Naive thymus-derived CD8-positive, alpha-beta T cell (primary cell): ENCODE measurements at regions not wholly inside any gene's neighbourhood (a gene's known extent, or its start where the extent isn't known, plus 50 kb on each side); places are given as distances from the start of the nearest gene placed in this dataset.
A peak's percentile ranks its signal among the peaks of the same experiment; 100 is the strongest.

Source experiments
- ATAC-seq, 2 donors: fragments of 150-1000 bp; cut with Tn5 transposase in 1 of 2; sonication (Bioruptor Pico), chemical (Tn5 transposase) in 1 of 2; 1 replicate in 1 of 2; 2 replicates in 1 of 2; pipeline ENCODE4 v1.10.0; 2021; ENCODE audit warnings: mild to moderate bottlenecking in 2 of 2, moderate library complexity in 2 of 2
- POLR2A ChIA-PET: fragments of 350-600 bp; sonication (Branson Sonifier 250); formaldehyde crosslinking; loops from one replicate; lab custom pipeline; 2021; ENCODE audit warnings: antibody characterized with exemption; lab: Charles Lee
- DNase-seq, 10 donors: peaks; one replicate each; pipeline versions ENCODE4 v3.0.0 to v3.0.0-alpha.2; 2020 to 2022
- H3K27ac Mint-ChIP-seq, 10 donors: one replicate each; pipeline ENCODE4 v1.8.0; 2020 to 2022; ENCODE audit warnings: mild to moderate bottlenecking in 10 of 10, mixed read lengths in 10 of 10, moderate library complexity in 4 of 10, inconsistent platforms in 1 of 10
- H3K27me3 Mint-ChIP-seq, 5 donors: one replicate each; pipeline ENCODE4 v1.8.0; 2021 to 2022; ENCODE audit warnings: mixed read lengths in 5 of 5
- H3K36me3 Mint-ChIP-seq, 3 donors: one replicate each; pipeline ENCODE4 v1.8.0; 2020 to 2022; ENCODE audit warnings: mixed read lengths in 3 of 3, mild to moderate bottlenecking in 2 of 3, inconsistent platforms in 1 of 3
- H3K4me1 Mint-ChIP-seq, 4 donors: one replicate each; pipeline ENCODE4 v1.8.0; 2021 to 2022; ENCODE audit warnings: mixed read lengths in 4 of 4
- H3K4me3 Mint-ChIP-seq, 10 donors: one replicate each; pipeline ENCODE4 v1.8.0; 2020 to 2022; ENCODE audit warnings: mild to moderate bottlenecking in 10 of 10, mixed read lengths in 10 of 10, moderate library complexity in 6 of 10, inconsistent platforms in 1 of 10
- H3K9me3 Mint-ChIP-seq, 9 donors: one replicate each; pipeline ENCODE4 v1.8.0; 2020 to 2022; ENCODE audit warnings: mixed read lengths in 9 of 9, mild to moderate bottlenecking in 3 of 9, inconsistent platforms in 1 of 9, moderate library complexity in 1 of 9

DNA sequence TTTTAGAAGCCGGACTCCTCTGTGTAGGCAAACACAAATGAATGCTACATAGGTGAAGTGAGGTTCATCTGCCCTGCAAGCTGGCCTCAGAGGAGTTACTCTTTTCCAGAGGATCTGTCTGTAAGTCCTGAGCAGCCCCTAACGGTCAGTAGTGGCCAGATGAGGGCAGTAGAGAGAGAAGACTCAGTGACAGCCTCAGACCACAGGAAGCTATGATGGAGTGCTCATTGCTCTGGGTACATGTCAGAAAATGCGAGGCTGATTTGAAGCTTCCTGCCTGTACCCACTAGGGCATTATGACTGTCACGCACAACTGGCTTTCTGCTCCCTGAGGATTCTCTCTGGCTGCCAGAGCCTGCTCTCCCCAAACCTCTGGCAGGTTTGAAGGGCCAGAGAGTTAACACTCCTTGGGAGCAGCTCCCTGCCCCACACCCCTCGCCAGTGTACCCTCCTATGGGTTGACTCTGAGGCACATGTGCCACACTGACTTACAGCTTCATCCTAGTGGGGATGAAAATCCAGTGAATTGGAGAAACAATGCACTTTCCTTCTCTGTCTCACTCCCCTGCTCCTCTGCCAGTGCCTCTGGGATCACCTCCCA is 141.5 kb downstream of the GABRG2 start:
- Mint-ChIP-seq H3K27me3 (peaks cover 0 to 2% (median 0%) of the 10 kb centered on the region in 5 donors), H3K4me3 (no peak overlapping the region), H3K27ac (no peak overlapping the region), H3K4me1 (peaks cover 0 to 1% (median 0%) of the 10 kb centered on the region in 4 donors), H3K9me3 (peaks cover 0 to 10% (median 4%) of the 10 kb centered on the region in 9 donors), H3K36me3 (no peaks in the 10 kb centered on the region)
- POLR2A ChIA-PET = no interaction called here
- DNase-seq (no peak), ATAC-seq (no peak)

- H3K27ac Mint-ChIP-seq = no peak overlapping the region
- ATAC-seq (no peak), DNase-seq (no peak)
- no peaks in the 10 kb centered on the region for H3K36me3 Mint-ChIP-seq
- H3K27me3 Mint-ChIP-seq = no peaks in the 10 kb centered on the region
- POLR2A ChIA-PET = no interaction called here
- peaks cover 0 to 17% (median 2%) of the 10 kb centered on the region in 9 donors for H3K9me3 Mint-ChIP-seq
- H3K4me1 Mint-ChIP-seq = peaks cover 0 to 1% (median 0%) of the 10 kb centered on the region in 4 donors
- no peak overlapping the region for H3K4me3 Mint-ChIP-seq
These were observed 147.0 kb downstream of the GABRG2 start for GRCh38 chr5:162214551-162214950.

DNA sequence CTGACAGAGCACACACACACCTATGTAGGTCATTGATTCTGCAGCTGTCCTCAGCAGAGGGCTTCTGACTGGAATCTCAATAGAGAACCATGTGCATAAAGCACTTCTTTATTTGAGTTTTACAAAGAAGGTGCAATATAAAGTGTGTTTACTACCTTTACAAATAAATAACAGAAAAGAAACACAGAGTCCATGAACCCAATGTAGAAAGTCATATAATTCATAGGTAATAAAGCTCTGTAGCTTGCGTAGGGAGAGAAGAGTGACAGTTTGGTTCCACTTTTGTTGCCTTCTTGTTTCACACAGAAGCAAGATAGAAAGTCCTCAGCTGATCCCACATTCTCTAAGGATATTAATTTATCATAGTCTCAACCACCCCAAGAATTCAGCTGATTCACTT is 149.5 kb downstream of the GABRG2 start:
- Mint-ChIP-seq H3K4me3 (no peak overlapping the region), H3K4me1 (peaks cover 0 to 1% (median 0%) of the 10 kb centered on the region in 4 donors), H3K9me3 (peaks cover 0 to 17% (median 4%) of the 10 kb centered on the region in 9 donors), H3K27me3 (no peaks in the 10 kb centered on the region), H3K36me3 (peaks cover 0 to 4% (median 0%) of the 10 kb centered on the region in 3 donors), H3K27ac (no peak overlapping the region)
- ATAC-seq = no peak
- DNase-seq = no peak
- POLR2A ChIA-PET = no interaction called here

- Mint-ChIP-seq H3K27me3 (no peaks in the 10 kb centered on the region), H3K4me3 (no peak overlapping the region), H3K27ac (no peak overlapping the region), H3K4me1 (no peaks in the 10 kb centered on the region), H3K9me3 (peaks cover under 1 to 20% (median 6%) of the 10 kb centered on the region in 9 donors), H3K36me3 (peaks cover 0 to 7% (median 0%) of the 10 kb centered on the region in 3 donors)
- ATAC-seq (no peak), DNase-seq (no peak)
- POLR2A ChIA-PET = no interaction called here
These were observed 154.3 kb downstream of the GABRG2 start for GRCh38 chr5:162221910-162222309.

GRCh38 chr5:162227075-162227474 is 159.5 kb downstream of the GABRG2 start:
- DNase-seq (no peak), ATAC-seq (no peak)
- POLR2A ChIA-PET = no interaction called here
- H3K9me3 Mint-ChIP-seq = peaks cover 0 to 20% (median 8%) of the 10 kb centered on the region in 9 donors
- no peaks in the 10 kb centered on the region for H3K27me3 Mint-ChIP-seq
- no peak overlapping the region for H3K27ac Mint-ChIP-seq
- no peak overlapping the region for H3K4me3 Mint-ChIP-seq
- peaks cover 0 to 2% (median 0%) of the 10 kb centered on the region in 3 donors for H3K36me3 Mint-ChIP-seq
- no peaks in the 10 kb centered on the region for H3K4me1 Mint-ChIP-seq

- Mint-ChIP-seq H3K4me3 (no peak overlapping the region), H3K27ac (no peak overlapping the region), H3K9me3 (peaks cover 0 to 21% (median 5%) of the 10 kb centered on the region in 9 donors), H3K27me3 (no peaks in the 10 kb centered on the region), H3K36me3 (no peaks in the 10 kb centered on the region), H3K4me1 (no peaks in the 10 kb centered on the region)
- ATAC-seq (no peak), DNase-seq (no peak)
- POLR2A ChIA-PET = no interaction called here
These were observed 162.8 kb downstream of the GABRG2 start for GRCh38 chr5:162230348-162230747.

GRCh38 chr5:162231522-162231921 is 163.9 kb downstream of the GABRG2 start:
- peaks cover 0 to 23% (median 8%) of the 10 kb centered on the region in 9 donors for H3K9me3 Mint-ChIP-seq
- H3K27ac Mint-ChIP-seq = no peak overlapping the region
- H3K4me1 Mint-ChIP-seq = no peaks in the 10 kb centered on the region
- H3K27me3 Mint-ChIP-seq = no peaks in the 10 kb centered on the region
- no peak for ATAC-seq
- DNase-seq = no peak
- no peak overlapping the region for H3K4me3 Mint-ChIP-seq
- POLR2A ChIA-PET = no interaction called here
- H3K36me3 Mint-ChIP-seq = no peaks in the 10 kb centered on the region

- DNase-seq (no peak), ATAC-seq (no peak)
- Mint-ChIP-seq H3K27me3 (no peaks in the 10 kb centered on the region), H3K27ac (no peak overlapping the region), H3K9me3 (peaks cover 0 to 25% (median 9%) of the 10 kb centered on the region in 9 donors), H3K4me1 (no peaks in the 10 kb centered on the region), H3K4me3 (no peak overlapping the region), H3K36me3 (no peaks in the 10 kb centered on the region)
- POLR2A ChIA-PET = no interaction called here
These were observed 173.2 kb downstream of the GABRG2 start for GRCh38 chr5:162240734-162241133.

- no peaks in the 10 kb centered on the region for H3K4me1 Mint-ChIP-seq
- H3K36me3 Mint-ChIP-seq = no peaks in the 10 kb centered on the region
- no peak for ATAC-seq
- H3K27me3 Mint-ChIP-seq = no peaks in the 10 kb centered on the region
- POLR2A ChIA-PET = no interaction called here
- peaks cover 0 to 10% (median 3%) of the 10 kb centered on the region in 9 donors for H3K9me3 Mint-ChIP-seq
- DNase-seq = no peak
- no peak overlapping the region for H3K27ac Mint-ChIP-seq
- no peak overlapping the region for H3K4me3 Mint-ChIP-seq
These were observed 174.8 kb downstream of the GABRG2 start for GRCh38 chr5:162242416-162242815.

DNA sequence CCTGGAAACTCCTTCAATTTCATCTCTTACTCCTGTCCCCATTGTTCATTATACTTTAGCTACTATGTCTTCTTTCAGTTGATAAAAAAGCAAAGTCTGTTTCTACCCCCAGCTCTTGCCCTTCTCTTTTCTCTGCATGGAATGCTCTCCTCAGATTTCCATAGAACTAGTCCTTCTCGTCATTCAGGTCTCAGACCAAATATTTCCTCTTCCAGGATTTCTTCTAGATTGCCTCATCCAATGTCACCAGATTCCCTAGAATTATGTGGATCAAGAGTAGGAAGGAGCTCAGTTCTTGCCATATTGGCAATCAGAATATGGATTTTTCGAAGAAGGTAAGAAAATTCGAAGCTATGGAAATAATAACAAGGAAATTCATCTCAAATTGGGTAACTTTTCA is 176.1 kb downstream of the GABRG2 start:
- POLR2A ChIA-PET = no interaction called here
- no peak for ATAC-seq

GRCh38 chr5:162248107-162248713 is 180.6 kb downstream of the GABRG2 start:
- H3K27ac Mint-ChIP-seq = no peak overlapping the region
- ATAC-seq (no peak), DNase-seq (no peak)
- peaks cover 0 to 11% (median 0%) of the 10 kb centered on the region in 9 donors for H3K9me3 Mint-ChIP-seq
- H3K36me3 Mint-ChIP-seq = no peaks in the 10 kb centered on the region
- H3K4me1 Mint-ChIP-seq = no peaks in the 10 kb centered on the region
- POLR2A ChIA-PET = no interaction called here
- H3K4me3 Mint-ChIP-seq = no peak overlapping the region
- H3K27me3 Mint-ChIP-seq = no peaks in the 10 kb centered on the region

More for the DNA sequence above, 176.1 kb downstream of the GABRG2 start:
- no peak overlapping the region for H3K27ac Mint-ChIP-seq
- H3K27me3 Mint-ChIP-seq = no peaks in the 10 kb centered on the region
- H3K4me3 Mint-ChIP-seq = no peak overlapping the region
- H3K9me3 Mint-ChIP-seq = peaks cover 0 to 7% (median 0%) of the 10 kb centered on the region in 9 donors
- DNase-seq = no peak
- no peaks in the 10 kb centered on the region for H3K4me1 Mint-ChIP-seq
- no peaks in the 10 kb centered on the region for H3K36me3 Mint-ChIP-seq

GRCh38 chr5:162256711-162257110 is 189.1 kb downstream of the GABRG2 start:
- H3K36me3 Mint-ChIP-seq = no peaks in the 10 kb centered on the region
- H3K27ac Mint-ChIP-seq = no peak overlapping the region
- no peaks in the 10 kb centered on the region for H3K4me1 Mint-ChIP-seq
- POLR2A ChIA-PET = no interaction called here
- no peaks in the 10 kb centered on the region for H3K27me3 Mint-ChIP-seq
- ATAC-seq = no peak
- peaks cover 0 to 6% (median 2%) of the 10 kb centered on the region in 9 donors for H3K9me3 Mint-ChIP-seq
- no peak overlapping the region for H3K4me3 Mint-ChIP-seq
- no peak for DNase-seq

DNA sequence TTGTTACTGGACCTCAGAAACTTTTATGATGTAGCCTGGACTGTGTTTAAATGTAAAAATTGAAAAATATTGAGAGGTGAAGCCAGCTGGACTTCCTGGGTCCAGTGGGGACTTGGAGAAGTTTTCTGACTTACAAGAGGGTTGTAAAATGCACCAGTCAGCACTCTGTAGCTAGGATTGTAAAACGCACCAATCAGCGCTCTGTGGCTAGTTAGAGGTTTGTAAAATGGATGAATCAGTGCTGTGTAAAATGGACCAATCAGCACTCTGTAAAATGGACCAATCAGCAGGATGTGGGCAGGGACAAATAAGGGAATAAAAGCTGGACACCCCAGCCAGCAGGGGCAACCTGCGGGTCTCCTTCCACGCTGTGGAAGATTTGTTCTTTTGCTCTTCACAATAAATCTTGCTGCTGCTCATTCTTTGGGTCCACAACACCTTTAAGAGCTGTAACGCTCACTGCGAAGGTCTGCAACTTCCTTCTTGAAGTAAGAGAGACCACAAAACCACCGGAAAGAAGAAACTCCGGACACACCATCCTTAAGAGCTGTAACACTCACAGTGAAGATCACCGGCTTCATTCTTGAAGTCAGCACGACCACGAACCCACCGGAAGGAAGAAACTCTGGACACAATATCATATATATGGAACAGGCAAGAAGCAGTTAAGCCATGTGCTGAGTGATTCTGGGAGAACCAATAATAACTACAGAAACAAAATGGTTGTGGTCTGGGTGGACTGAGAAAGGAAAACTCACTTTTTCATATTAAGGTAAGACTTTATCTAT is 201.3 kb downstream of the GABRG2 start:
- no peak for DNase-seq
- H3K27ac Mint-ChIP-seq = peak overlapping the region in 1 of 10 donors; percentile 27
- H3K4me1 Mint-ChIP-seq = no peaks in the 10 kb centered on the region
- peaks cover 0 to 9% (median 2%) of the 10 kb centered on the region in 9 donors for H3K9me3 Mint-ChIP-seq
- POLR2A ChIA-PET = no interaction called here
- H3K27me3 Mint-ChIP-seq = no peaks in the 10 kb centered on the region
- no peak overlapping the region for H3K4me3 Mint-ChIP-seq
- ATAC-seq = no peak
- no peaks in the 10 kb centered on the region for H3K36me3 Mint-ChIP-seq
